Peyer's patch (tissue), 4 donors: ENCODE measurements at regions not wholly inside any gene's neighbourhood (a gene's known extent, or its start where the extent isn't known, plus 50 kb on each side); places are given as distances from the start of the nearest gene placed in this dataset.

ENCODE experiments used
- CTCF ChIP-seq, 6 experiments: fragments of 450-650 bp in 4 of 6; fragments of 200-600 bp in 2 of 6; sonication (generic) in 1 of 6; IDR thresholded peaks; one replicate each; pipeline ENCODE4 v1.5.1; 2017 to 2019; ENCODE audit warnings: antibody characterized with exemption in 6 of 6, mild to moderate bottlenecking in 3 of 6, moderate library complexity in 1 of 6
- POLR2A ChIP-seq, 2 donors: fragments of 450-650 bp; IDR thresholded peaks; one replicate each; pipeline ENCODE4 v1.5.1; 2017; ENCODE audit warnings: antibody characterized with exemption in 2 of 2, mild to moderate bottlenecking in 2 of 2, moderate library complexity in 2 of 2

- TF ChIP-seq CTCF (IDR thresholded peaks at IDR 0.05) (no peak), POLR2A (IDR thresholded peaks at IDR 0.05) (no peak)
These were observed 527.9 kb downstream of the NPHP4 start for GRCh38 chr1:5464366-5464765.
